Caco-2 (cell line): ENCODE measurements at regions not wholly inside any gene's neighbourhood (a gene's known extent, or its start where the extent isn't known, plus 50 kb on each side); places are given as distances from the start of the nearest gene placed in this dataset.

Source experiments
- BruUV-seq: library from RNA; stranded (reverse); fragments of 400-500 nt; replicated peaks from 2 replicates; lab custom pipeline; 2021; lab: Mats Ljungman, UMichigan
- CTCF ChIA-PET: fragments of 300-600 bp; sonication (Branson Sonifier 250); formaldehyde crosslinking; loops from one replicate; lab custom pipeline; 2022; ENCODE audit warnings: antibody characterized with exemption; lab: Charles Lee
- POLR2A ChIA-PET: fragments of 300-600 bp; sonication (Branson Sonifier 250); formaldehyde crosslinking; loops from one replicate; lab custom pipeline; 2022; ENCODE audit warnings: antibody characterized with exemption; lab: Charles Lee
- DNase-seq, 2 experiments: peaks; one replicate each; pipeline versions ENCODE4 v3.0.0 to v3.0.0-alpha.2; 2020 to 2022
- H3K27me3 ChIP-seq: replicated peaks from 2 replicates; pipeline ENCODE4 v1.6.0; 2011; ENCODE audit warnings: low read length; ENCODE audit not compliant: control insufficient read depth, insufficient read depth
- H3K36me3 ChIP-seq: 2 replicates; pipeline ENCODE4 v1.5.1; 2011; ENCODE audit warnings: low read length; ENCODE audit not compliant: control insufficient read depth, insufficient read depth
- H3K4me1 ChIP-seq: fragments of 250-450 bp; sonication (Bioruptor Pico); 2 replicates; pipeline ENCODE4 v1.5.1; 2020; ENCODE audit warnings: mild to moderate bottlenecking
- H3K4me3 ChIP-seq: 2 replicates; pipeline ENCODE4 v1.5.1; 2011; ENCODE audit warnings: low read depth, mild to moderate bottlenecking, control low read depth, low read length
- H3K9me3 ChIP-seq: fragments of 250-450 bp; sonication (Bioruptor Pico); 2 replicates; pipeline ENCODE4 v1.5.1; 2020; ENCODE audit warnings: mild to moderate bottlenecking, moderate library complexity
- H3K27ac Mint-ChIP-seq: one replicate; pipeline ENCODE4 v1.8.0; 2022; ENCODE audit warnings: mixed read lengths; ENCODE audit not compliant: unreplicated experiment
- H3K27me3 Mint-ChIP-seq: one replicate; pipeline ENCODE4 v1.8.0; 2022; ENCODE audit warnings: mixed read lengths; ENCODE audit not compliant: insufficient read depth, unreplicated experiment
- H3K36me3 Mint-ChIP-seq: one replicate; pipeline ENCODE4 v1.8.0; 2022; ENCODE audit warnings: mild to moderate bottlenecking, mixed read lengths; ENCODE audit not compliant: insufficient read depth, unreplicated experiment
- H3K4me1 Mint-ChIP-seq: one replicate; pipeline ENCODE4 v1.8.0; 2022; ENCODE audit warnings: low read depth, mixed read lengths; ENCODE audit not compliant: unreplicated experiment
- H3K4me3 Mint-ChIP-seq: one replicate; pipeline ENCODE4 v1.8.0; 2022; ENCODE audit warnings: mild to moderate bottlenecking, moderate library complexity, mixed read lengths; ENCODE audit not compliant: unreplicated experiment
- H3K9me3 Mint-ChIP-seq: one replicate; pipeline ENCODE4 v1.8.0; 2022; ENCODE audit warnings: mixed read lengths; ENCODE audit not compliant: unreplicated experiment
- CTCF ChIP-seq, 2 experiments: fragments of 200-600 bp in 1 of 2; IDR thresholded peaks; 1 replicate in 1 of 2; 2 replicates in 1 of 2; pipeline versions ENCODE4 v1.5.1 to v1.8.0; 2011 to 2022; ENCODE audit warnings: antibody characterized with exemption in 1 of 2, control low read depth in 1 of 2, inconsistent platforms in 1 of 2, low read depth in 1 of 2, low read length in 1 of 2, mild to moderate bottlenecking in 1 of 2, moderate library complexity in 1 of 2; ENCODE audit not compliant: insufficient read depth in 1 of 2, severe bottlenecking in 1 of 2, unreplicated experiment in 1 of 2
- intact Hi-C: fragments of 100-400 bp; cut with micrococcal nuclease; formaldehyde crosslinking; loops from one replicate; pipeline ENCODE4 v1.10.0; 2022; ENCODE audit not compliant: unreplicated experiment

- Mint-ChIP-seq H3K4me3 (peak overlapping the region; percentile 61), H3K27me3 (no peaks in the 10 kb centered on the region), H3K9me3 (no peaks in the 10 kb centered on the region), H3K27ac (peak overlapping the region; percentile 89), H3K4me1 (peaks cover 60% of the 10 kb centered on the region), H3K36me3 (peaks cover 15% of the 10 kb centered on the region)
- TF ChIP-seq CTCF (IDR thresholded peaks at IDR 0.05; ENCODE audit: insufficient read depth in 1 of 2, low read depth in 1 of 2, low read length in 1 of 2, severe bottlenecking in 1 of 2, unreplicated experiment in 1 of 2) = no peak
- CTCF ChIA-PET = interaction anchor here (0.6 to 1.0 kb wide), 4 partner anchors 20 to 105 kb away, joined by 3 to 8 read pairs (median 4); no protein-coding TSS in a partner anchor
- POLR2A ChIA-PET = interaction anchor here (0.5 to 1.4 kb wide), 9 partner anchors 9 to 462 kb away, joined by 3 to 10 read pairs (median 4); no protein-coding TSS in a partner anchor
- TSS peak; percentile 83 for BruUV-seq
- Histone ChIP-seq H3K36me3 (no peaks in the 10 kb centered on the region), H3K27me3 (no peaks in the 10 kb centered on the region), H3K9me3 (no peaks in the 10 kb centered on the region), H3K4me1 (peaks cover 60% of the 10 kb centered on the region), H3K4me3 (no peak overlapping the region)
- no peak for DNase-seq
- intact Hi-C loops = loop anchor here (1.0 kb wide), 3 partner anchors 20 to 75 kb away; no protein-coding TSS in a partner anchor
Observed at GRCh38 chr14:49966971-49967630, 74.2 kb downstream of the ARF6 start.

GRCh38 chr14:49969961-49970360 lies 77.1 kb downstream of the ARF6 start:
- CTCF ChIA-PET = no interaction called here
- H3K4me3 Mint-ChIP-seq = no peak overlapping the region
- intact Hi-C loops = no loop called here

More at GRCh38 chr14:49969961-49970360, 77.1 kb downstream of the ARF6 start:
- no peak overlapping the region for H3K27ac Mint-ChIP-seq
- Histone ChIP-seq H3K4me1 (peaks cover 65% of the 10 kb centered on the region), H3K9me3 (no peaks in the 10 kb centered on the region), H3K36me3 (no peaks in the 10 kb centered on the region), H3K27me3 (no peaks in the 10 kb centered on the region), H3K4me3 (no peak overlapping the region)
- peaks cover 11% of the 10 kb centered on the region for H3K36me3 Mint-ChIP-seq
- H3K27me3 Mint-ChIP-seq = no peaks in the 10 kb centered on the region
- H3K9me3 Mint-ChIP-seq = no peaks in the 10 kb centered on the region
- TF ChIP-seq CTCF (IDR thresholded peaks at IDR 0.05; ENCODE audit: insufficient read depth in 1 of 2, low read depth in 1 of 2, low read length in 1 of 2, severe bottlenecking in 1 of 2, unreplicated experiment in 1 of 2) = no peak
- no TSS peak for BruUV-seq
- POLR2A ChIA-PET = no interaction called here
- no peak for DNase-seq
- peaks cover 58% of the 10 kb centered on the region for H3K4me1 Mint-ChIP-seq
